Omental fat pad (tissue), 3 donors: ENCODE measurements at regions not wholly inside any gene's neighbourhood (a gene's known extent, or its start where the extent isn't known, plus 50 kb on each side); places are given as distances from the start of the nearest gene placed in this dataset.

Experiments
- ATAC-seq: fragments of 150-250 bp; one replicate; pipeline ENCODE4 v1.9.1; 2016; ENCODE audit warnings: mild to moderate bottlenecking, moderate library complexity; ENCODE audit not compliant: low FRiP score
- DNase-seq: peaks from one replicate; pipeline ENCODE4 v3.0.0-alpha.2; 2019; ENCODE audit warnings: low spot score
- TF ChIP-seq, protein P1 (sequence below), 3 donors: fragments of 450-650 bp; IDR thresholded peaks; one replicate each; pipeline ENCODE4 v1.5.1; 2016 to 2017; ENCODE audit warnings: antibody characterized with exemption in 3 of 3, mild to moderate bottlenecking in 3 of 3, moderate library complexity in 2 of 3

DNA sequence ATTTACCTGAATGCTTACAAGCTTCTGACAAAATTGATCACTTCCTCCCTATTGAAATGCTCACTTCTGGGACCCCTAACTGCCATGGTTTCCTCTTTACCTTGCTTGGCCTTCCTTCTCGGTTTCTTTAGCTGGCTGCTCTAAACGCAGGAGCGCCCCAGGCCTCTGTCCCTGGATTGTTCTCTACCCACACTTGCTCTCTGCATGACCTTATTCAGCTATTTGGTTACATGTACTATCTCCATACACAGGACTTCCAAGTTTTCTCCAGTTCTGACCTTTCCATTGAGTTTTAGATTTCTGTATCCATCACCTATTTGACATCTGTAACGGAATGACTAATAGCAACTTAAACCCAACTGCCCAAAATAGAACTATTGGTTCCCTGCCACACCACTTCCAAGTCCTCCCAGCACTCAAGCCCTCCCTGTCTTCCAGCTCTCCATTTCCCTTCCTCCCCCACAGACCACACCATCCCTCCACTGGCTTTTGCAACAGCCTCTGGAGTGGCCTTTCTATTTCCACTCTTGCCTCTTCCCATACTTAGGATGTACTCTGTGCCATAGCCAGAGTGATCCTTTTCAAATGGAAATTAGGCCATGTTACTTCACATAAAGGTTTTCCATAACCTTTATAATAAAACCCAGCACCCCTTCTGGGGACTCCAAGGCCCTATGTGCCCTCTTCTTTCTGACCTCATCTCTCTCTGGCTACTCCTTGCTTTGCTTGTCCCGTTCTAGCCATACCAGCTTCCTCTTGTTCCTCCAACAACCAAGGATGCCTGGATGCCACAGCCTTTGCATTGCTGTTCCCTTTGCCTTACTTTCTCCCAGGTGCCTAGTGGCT is 202.2 kb downstream of the AEBP2 start:
- DNase-seq (no peak), ATAC-seq (no peak)
- TF ChIP-seq, protein P1, sequence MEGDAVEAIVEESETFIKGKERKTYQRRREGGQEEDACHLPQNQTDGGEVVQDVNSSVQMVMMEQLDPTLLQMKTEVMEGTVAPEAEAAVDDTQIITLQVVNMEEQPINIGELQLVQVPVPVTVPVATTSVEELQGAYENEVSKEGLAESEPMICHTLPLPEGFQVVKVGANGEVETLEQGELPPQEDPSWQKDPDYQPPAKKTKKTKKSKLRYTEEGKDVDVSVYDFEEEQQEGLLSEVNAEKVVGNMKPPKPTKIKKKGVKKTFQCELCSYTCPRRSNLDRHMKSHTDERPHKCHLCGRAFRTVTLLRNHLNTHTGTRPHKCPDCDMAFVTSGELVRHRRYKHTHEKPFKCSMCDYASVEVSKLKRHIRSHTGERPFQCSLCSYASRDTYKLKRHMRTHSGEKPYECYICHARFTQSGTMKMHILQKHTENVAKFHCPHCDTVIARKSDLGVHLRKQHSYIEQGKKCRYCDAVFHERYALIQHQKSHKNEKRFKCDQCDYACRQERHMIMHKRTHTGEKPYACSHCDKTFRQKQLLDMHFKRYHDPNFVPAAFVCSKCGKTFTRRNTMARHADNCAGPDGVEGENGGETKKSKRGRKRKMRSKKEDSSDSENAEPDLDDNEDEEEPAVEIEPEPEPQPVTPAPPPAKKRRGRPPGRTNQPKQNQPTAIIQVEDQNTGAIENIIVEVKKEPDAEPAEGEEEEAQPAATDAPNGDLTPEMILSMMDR (IDR thresholded peaks at IDR 0.05) = no peak

DNA sequence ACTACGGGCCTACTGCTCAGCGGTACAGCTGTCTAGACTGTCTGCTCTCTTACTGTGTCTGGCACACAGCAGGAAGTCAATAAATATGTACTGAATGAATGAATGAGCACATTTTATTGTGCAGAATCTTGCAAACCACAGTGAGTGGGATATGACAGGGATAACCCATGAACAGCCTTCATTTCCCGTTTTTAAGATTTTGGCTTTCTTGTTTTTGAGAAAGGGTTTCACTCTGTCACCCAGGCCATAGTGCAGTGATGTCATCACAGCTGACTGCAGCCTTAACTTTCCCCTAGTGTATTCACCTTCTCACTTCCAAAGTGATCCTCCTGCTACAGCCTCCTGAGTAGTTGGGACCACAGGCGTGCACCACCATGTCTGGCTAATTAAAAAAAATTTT is 203.1 kb downstream of the AEBP2 start:
- no peak for DNase-seq
- no peak for ATAC-seq
- TF ChIP-seq, protein P1 (IDR thresholded peaks at IDR 0.05) = no peak

DNA sequence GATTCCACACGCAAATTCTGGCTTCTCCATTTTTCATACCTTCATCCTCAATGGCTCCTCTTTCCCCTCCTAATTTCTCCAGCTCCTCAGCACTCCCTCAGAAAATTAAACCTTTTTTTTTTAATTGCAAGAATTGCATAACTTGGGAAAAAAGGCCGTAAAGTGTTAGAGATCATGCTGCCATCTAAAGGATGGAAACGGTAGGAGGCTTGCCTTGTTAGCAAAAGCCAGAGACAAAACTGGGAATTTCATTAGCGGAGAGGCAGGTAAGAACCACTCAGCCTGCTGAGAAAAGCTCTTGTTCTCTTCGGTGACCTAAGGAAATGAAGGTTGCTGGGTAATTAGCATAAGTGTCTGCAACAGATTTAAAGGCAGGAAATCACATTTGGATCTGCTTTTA is 204.3 kb downstream of the AEBP2 start:
- TF ChIP-seq, protein P1 (IDR thresholded peaks at IDR 0.05) = no peak
- no peak for ATAC-seq
- DNase-seq = no peak

DNA sequence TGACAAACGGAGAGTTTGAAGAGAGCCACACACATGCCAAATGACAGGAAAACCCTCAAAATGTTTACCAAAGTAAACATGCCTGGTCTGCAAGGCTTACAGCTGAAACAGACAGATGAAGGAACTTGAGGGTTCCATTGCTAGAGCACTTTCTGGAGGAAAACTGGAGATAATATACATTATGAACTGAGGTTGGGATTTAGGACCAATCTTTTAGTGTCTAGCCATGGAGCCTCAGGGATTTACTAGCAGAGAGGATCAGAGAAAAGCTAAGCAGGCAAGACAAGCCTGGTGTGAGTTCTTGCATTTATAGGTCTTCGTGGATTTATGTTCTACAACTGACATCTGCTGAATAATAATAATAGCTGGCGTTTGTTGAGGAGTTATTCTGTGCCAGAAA is 205.3 kb downstream of the AEBP2 start:
- DNase-seq (no peak), ATAC-seq (no peak)
- TF ChIP-seq, protein P1 (IDR thresholded peaks at IDR 0.05) = no peak

DNA sequence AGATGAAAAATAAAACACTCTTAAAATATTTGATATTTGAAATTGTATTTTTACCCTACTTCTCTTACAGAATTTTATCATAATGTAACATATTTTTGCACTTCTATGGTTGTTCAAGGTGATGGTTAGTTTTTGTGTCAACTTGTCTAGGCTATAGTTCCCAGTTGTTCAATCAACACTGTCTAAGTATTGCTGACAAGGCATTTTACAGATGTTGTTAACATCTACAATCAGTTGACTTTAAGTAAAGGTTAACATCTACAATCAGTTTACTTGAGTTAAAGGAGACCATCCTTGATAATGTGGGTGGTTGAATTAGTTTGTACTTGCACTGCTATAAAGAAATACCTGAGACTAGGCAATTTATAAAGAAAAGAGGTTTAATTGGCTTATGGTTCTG is 206.5 kb downstream of the AEBP2 start:
- ATAC-seq (no peak), DNase-seq (no peak)
- TF ChIP-seq, protein P1 (IDR thresholded peaks at IDR 0.05) = no peak

DNA sequence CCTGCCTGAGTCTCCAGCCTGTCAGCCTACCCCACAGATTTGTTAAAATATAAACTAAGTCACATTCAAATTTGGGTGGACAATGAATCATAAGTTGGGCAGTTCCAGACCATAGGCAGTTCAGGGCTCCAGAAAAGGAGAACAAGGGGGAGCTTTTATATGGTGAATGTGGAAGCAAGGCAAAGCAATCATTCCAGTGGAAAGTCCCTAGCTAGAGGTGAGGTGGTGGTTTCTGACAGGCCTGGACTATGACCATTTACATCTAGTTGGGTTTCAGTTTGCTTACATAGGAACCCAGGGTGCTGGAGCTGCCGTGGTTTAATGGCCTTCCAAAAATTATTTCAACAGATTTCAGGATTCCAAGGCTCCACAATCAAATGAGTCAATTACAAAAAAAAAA is 207.3 kb downstream of the AEBP2 start:
- TF ChIP-seq, protein P1 (IDR thresholded peaks at IDR 0.05) = no peak
- no peak for ATAC-seq
- no peak for DNase-seq
